ENCODE measurements at regions not wholly inside any gene's neighbourhood (a gene's known extent, or its start where the extent isn't known, plus 50 kb on each side); places are given as distances from the start of the nearest gene placed in this dataset.

- TF ChIP-seq CDX4 (CRISPR knock-in tag; IDR thresholded peaks at IDR 0.05; ENCODE audit: borderline replicate concordance) (no peak), STAT6 (CRISPR knock-in tag; conservative IDR thresholded peaks at IDR 0.05; ENCODE audit: low read depth) (no peak), SMAD3 (CRISPR knock-in tag; IDR thresholded peaks at IDR 0.05; ENCODE audit: borderline replicate concordance) (no peak), RORB (CRISPR knock-in tag; IDR thresholded peaks at IDR 0.05) (no peak), AR (CRISPR knock-in tag; IDR thresholded peaks at IDR 0.05) (no peak), CBFB (CRISPR knock-in tag; IDR thresholded peaks at IDR 0.05; ENCODE audit: low read depth) (no peak), ZNF425 (CRISPR knock-in tag; conservative IDR thresholded peaks at IDR 0.05) (no peak), IRF2 (CRISPR knock-in tag; IDR thresholded peaks at IDR 0.05; ENCODE audit: borderline replicate concordance, low read depth) (no peak), CTCF (IDR thresholded peaks at IDR 0.05) (no peak), MAX (CRISPR knock-in tag; IDR thresholded peaks at IDR 0.05) (no peak)
These were observed 742.6 kb downstream of the FAT4 start (continued) for GRCh38 chr4:126057371-126057770.

GRCh38 chr4:126058596-126058995, 743.8 kb downstream of the FAT4 start:
- Mint-ChIP-seq H3K36me3 (no peaks in the 10 kb centered on the region), H3K4me3 (no peak overlapping the region), H3K27me3 (ENCODE audit: low read depth) (no peaks in the 10 kb centered on the region), H3K27ac (no peak overlapping the region), H3K9me3 (peaks cover 12% of the 10 kb centered on the region; the same call in 1 of the 2 replicates), H3K4me1 (no peaks in the 10 kb centered on the region)
- no peak for DNase-seq (ENCODE audit: low spot score)
- no peak for TF ChIP-seq NFYB (CRISPR knock-in tag; conservative IDR thresholded peaks at IDR 0.05; ENCODE audit: low read depth)
- TF ChIP-seq ZNF512 (CRISPR knock-in tag; IDR thresholded peaks at IDR 0.05; ENCODE audit: borderline replicate concordance): no peak
- TF ChIP-seq PRRX2 (CRISPR knock-in tag; IDR thresholded peaks at IDR 0.05): no peak
- TF ChIP-seq CREB1 (CRISPR knock-in tag; IDR thresholded peaks at IDR 0.05): no peak
- TF ChIP-seq FOXP4 (CRISPR knock-in tag; IDR thresholded peaks at IDR 0.05): no peak
- no peak for TF ChIP-seq ATF1 (CRISPR knock-in tag; IDR thresholded peaks at IDR 0.05)
- TF ChIP-seq KAT7 (CRISPR knock-in tag; IDR thresholded peaks at IDR 0.05; ENCODE audit: borderline replicate concordance): no peak
- TF ChIP-seq ZNF263 (CRISPR knock-in tag; IDR thresholded peaks at IDR 0.05; ENCODE audit: low read depth): no peak
- TF ChIP-seq ZNF416 (CRISPR knock-in tag; IDR thresholded peaks at IDR 0.05): no peak
- TF ChIP-seq MAX (CRISPR knock-in tag; IDR thresholded peaks at IDR 0.05): no peak
- no peak for TF ChIP-seq ZBTB21 (CRISPR knock-in tag; IDR thresholded peaks at IDR 0.05; ENCODE audit: borderline replicate concordance)
- no peak for TF ChIP-seq GTF2I (CRISPR knock-in tag; conservative IDR thresholded peaks at IDR 0.05)
- ATAC-seq: no peak
- CTCF ChIA-PET: no interaction called here
- POLR2A ChIA-PET: no interaction called here
